Spleen (tissue), 11 donors: ENCODE measurements at regions not wholly inside any gene's neighbourhood (a gene's known extent, or its start where the extent isn't known, plus 50 kb on each side); places are given as distances from the start of the nearest gene placed in this dataset.

ENCODE experiments used
- DNase-seq: peaks from one replicate; pipeline ENCODE4 v3.0.0-alpha.2; 2020
- H3K27ac ChIP-seq, 8 donors: fragments of 200-600 bp; sonication (generic) in 7 of 8; 1 replicate in 4 of 8; 2 replicates in 4 of 8; pipeline versions ENCODE4 v1.5.0 to v1.8.0; 2016 to 2021; ENCODE audit warnings: inconsistent platforms in 4 of 8, mild to moderate bottlenecking in 4 of 8, moderate library complexity in 1 of 8
- H3K27me3 ChIP-seq, 7 donors: fragments of 200-600 bp; sonication (generic) in 6 of 7; replicated peaks in 1 of 7; 1 replicate in 4 of 7; 2 replicates in 3 of 7; pipeline versions ENCODE4 v1.5.0 to v1.8.0; 2016 to 2021; ENCODE audit warnings: inconsistent platforms in 3 of 7, mild to moderate bottlenecking in 1 of 7
- H3K36me3 ChIP-seq, 6 donors: fragments of 200-600 bp; sonication (generic) in 5 of 6; 1 replicate in 4 of 6; 2 replicates in 2 of 6; pipeline versions ENCODE4 v1.5.0 to v1.8.0; 2016 to 2021; ENCODE audit warnings: inconsistent platforms in 2 of 6
- H3K4me1 ChIP-seq, 6 donors: fragments of 200-600 bp; sonication (generic) in 5 of 6; 1 replicate in 3 of 6; 2 replicates in 3 of 6; pipeline versions ENCODE4 v1.5.0 to v1.8.0; 2016 to 2021; ENCODE audit warnings: inconsistent platforms in 3 of 6
- H3K4me3 ChIP-seq, 8 donors: fragments of 200-600 bp; sonication (generic) in 7 of 8; 1 replicate in 4 of 8; 2 replicates in 4 of 8; pipeline versions ENCODE4 v1.5.0 to v1.8.0; 2016 to 2021; ENCODE audit warnings: inconsistent platforms in 4 of 8, mild to moderate bottlenecking in 4 of 8, moderate library complexity in 2 of 8
- H3K9me3 ChIP-seq, 8 donors: fragments of 200-600 bp; sonication (generic) in 7 of 8; 1 replicate in 4 of 8; 2 replicates in 4 of 8; pipeline versions ENCODE4 v1.5.0 to v1.8.0; 2016 to 2021; ENCODE audit warnings: inconsistent platforms in 4 of 8
- POLR2A ChIP-seq, 3 donors: fragments of 450-650 bp; IDR thresholded peaks; one replicate each; pipeline ENCODE4 v1.5.1; 2017; ENCODE audit warnings: antibody characterized with exemption in 3 of 3, mild to moderate bottlenecking in 1 of 3
- POLR2AphosphoS5 ChIP-seq, 3 donors: sonication (generic); formaldehyde crosslinking; IDR thresholded peaks; one replicate each; pipeline ENCODE4 v1.5.1; 2017; ENCODE audit warnings: antibody characterized with exemption in 3 of 3
- WGBS, 5 donors: extraction: QIAGEN DNeasy Blood & Tissue Kit in 3 of 5; methylation state at CpG; one replicate each; pipeline versions ENCODE4 v1.1.5 to v1.1.7; 2013 to 2018; 5-methylcytosine and 5-hydroxymethylcytosine counted together
- intact Hi-C: fragments of 100-400 bp; cut with DNase I; formaldehyde crosslinking; loops from one replicate; pipeline ENCODE4 v1.15.0; 2023; ENCODE audit warnings: low total_unique reads
- TF ChIP-seq, protein P1 (sequence below), 11 experiments: fragments of 200-600 bp in 7 of 11; fragments of 450-650 bp in 4 of 11; sonication (generic) in 4 of 11; IDR thresholded peaks in 8 of 11; conservative IDR thresholded peaks in 3 of 11; 1 replicate in 7 of 11; 2 replicates in 4 of 11; pipeline versions ENCODE4 v1.4.0 to v1.8.0; 2016 to 2021; ENCODE audit warnings: antibody characterized with exemption in 11 of 11, inconsistent platforms in 4 of 11, mild to moderate bottlenecking in 1 of 11
- donor health status: healthy with polysubstance abuse.
- donor health status: DM: no; HTN: no; CAD: no; lungs with moderate emphysema.
- donor health status: DM: no; HTN: no; CAD: no.
- donor health status: Bipolar disorder and iron deficiency.
- donor health status: healthy.
- donor health status: DM: no; HTN: no; CAD: no.
- donor health status: DM: yes; HTN: yes; CAD: no.

DNA sequence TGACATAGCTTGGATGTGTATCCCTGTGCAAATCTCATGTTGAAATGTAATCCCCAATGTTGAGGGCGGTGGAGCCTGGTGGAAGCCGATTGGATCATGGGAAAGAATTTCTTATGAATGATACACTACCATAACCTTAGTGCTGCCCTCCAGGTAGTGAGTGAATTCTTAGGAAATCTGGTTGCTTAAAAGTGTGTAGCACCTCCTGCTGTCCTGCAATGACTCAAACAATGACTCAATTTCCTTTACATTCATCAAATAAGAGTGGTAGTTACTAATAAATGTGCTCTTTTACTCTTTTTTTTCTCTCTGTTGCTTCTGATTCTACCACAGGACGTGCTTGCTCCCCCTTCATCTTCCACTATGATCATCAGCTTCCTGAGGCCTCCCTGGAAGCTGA lies 1696.0 kb upstream of the CDH9 start:
- TF ChIP-seq POLR2AphosphoS5 (IDR thresholded peaks at IDR 0.05) (no peak), POLR2A (IDR thresholded peaks at IDR 0.05) (no peak)
- TF ChIP-seq, protein P1, sequence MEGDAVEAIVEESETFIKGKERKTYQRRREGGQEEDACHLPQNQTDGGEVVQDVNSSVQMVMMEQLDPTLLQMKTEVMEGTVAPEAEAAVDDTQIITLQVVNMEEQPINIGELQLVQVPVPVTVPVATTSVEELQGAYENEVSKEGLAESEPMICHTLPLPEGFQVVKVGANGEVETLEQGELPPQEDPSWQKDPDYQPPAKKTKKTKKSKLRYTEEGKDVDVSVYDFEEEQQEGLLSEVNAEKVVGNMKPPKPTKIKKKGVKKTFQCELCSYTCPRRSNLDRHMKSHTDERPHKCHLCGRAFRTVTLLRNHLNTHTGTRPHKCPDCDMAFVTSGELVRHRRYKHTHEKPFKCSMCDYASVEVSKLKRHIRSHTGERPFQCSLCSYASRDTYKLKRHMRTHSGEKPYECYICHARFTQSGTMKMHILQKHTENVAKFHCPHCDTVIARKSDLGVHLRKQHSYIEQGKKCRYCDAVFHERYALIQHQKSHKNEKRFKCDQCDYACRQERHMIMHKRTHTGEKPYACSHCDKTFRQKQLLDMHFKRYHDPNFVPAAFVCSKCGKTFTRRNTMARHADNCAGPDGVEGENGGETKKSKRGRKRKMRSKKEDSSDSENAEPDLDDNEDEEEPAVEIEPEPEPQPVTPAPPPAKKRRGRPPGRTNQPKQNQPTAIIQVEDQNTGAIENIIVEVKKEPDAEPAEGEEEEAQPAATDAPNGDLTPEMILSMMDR (IDR thresholded peaks at IDR 0.05 in 8 of 11, conservative IDR thresholded peaks at IDR 0.05 in 3 of 11) = no peak
- no peaks in the 10 kb centered on the region for H3K4me1 ChIP-seq
- H3K9me3 ChIP-seq = peaks cover 0 to 8% (median 6%) of the 10 kb centered on the region in 8 donors
- no peak for DNase-seq
- WGBS, 5 donors = 61 to 73% (median 69%) methylated on average over 3 of the region's 3 CpGs
- no peak overlapping the region for H3K27ac ChIP-seq
- no peaks in the 10 kb centered on the region for H3K36me3 ChIP-seq
- no peaks in the 10 kb centered on the region for H3K27me3 ChIP-seq
- intact Hi-C loops = no loop called here
- H3K4me3 ChIP-seq = no peak overlapping the region

DNA sequence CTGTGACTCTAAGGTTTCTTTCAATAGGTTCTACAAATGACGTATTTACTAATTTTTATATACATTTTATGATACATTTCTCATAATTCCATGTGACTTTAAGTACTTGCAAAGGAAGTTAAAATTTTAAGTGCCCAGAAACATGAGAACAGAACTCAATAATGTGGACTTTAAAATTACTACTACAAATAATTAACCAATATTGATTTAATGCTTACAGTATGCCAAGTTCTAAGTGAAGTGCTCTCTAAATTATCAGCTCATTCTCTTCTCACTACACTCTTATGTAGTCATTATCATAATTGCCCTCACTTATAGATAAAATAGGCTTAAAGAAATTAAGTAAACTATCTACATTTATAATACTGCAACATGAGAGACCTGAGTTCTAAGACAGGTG lies 1690.7 kb upstream of the CDH9 start:
- 86 to 95% (median 90%) methylated on average over 1 of the region's 1 CpG for WGBS, 5 donors
- Histone ChIP-seq H3K27ac (no peak overlapping the region), H3K27me3 (no peaks in the 10 kb centered on the region), H3K4me3 (no peak overlapping the region), H3K9me3 (peaks cover 0 to 13% (median 4%) of the 10 kb centered on the region in 8 donors), H3K36me3 (no peaks in the 10 kb centered on the region), H3K4me1 (no peaks in the 10 kb centered on the region)
- DNase-seq = no peak
- intact Hi-C loops = no loop called here
- TF ChIP-seq POLR2AphosphoS5 (IDR thresholded peaks at IDR 0.05) = no peak

DNA sequence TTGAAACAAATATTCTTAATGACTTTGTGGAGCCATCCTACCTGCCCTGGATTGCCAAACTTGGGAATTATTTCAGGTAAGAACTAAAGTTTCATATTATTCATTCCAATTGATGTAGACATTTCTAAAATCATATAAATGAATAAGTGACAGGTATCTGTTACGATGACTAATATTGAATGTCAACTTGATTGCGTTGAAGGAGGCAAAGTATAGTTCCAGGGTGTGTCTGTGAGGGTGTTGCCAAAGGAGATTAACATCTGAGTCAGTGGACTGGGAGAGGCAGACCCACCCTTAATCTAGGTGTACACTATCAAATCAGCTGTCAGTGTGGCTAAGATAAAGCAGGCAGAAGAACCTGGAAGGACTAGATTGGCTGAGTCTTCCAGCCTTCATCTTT lies 1688.4 kb upstream of the CDH9 start:
- Histone ChIP-seq H3K27me3 (no peaks in the 10 kb centered on the region), H3K4me1 (no peaks in the 10 kb centered on the region), H3K36me3 (no peaks in the 10 kb centered on the region), H3K4me3 (no peak overlapping the region), H3K9me3 (peaks cover 0 to 13% (median 4%) of the 10 kb centered on the region in 8 donors), H3K27ac (no peak overlapping the region)
- TF ChIP-seq POLR2AphosphoS5 (IDR thresholded peaks at IDR 0.05) (no peak), POLR2A (IDR thresholded peaks at IDR 0.05) (no peak)
- TF ChIP-seq, protein P1 (IDR thresholded peaks at IDR 0.05 in 8 of 11, conservative IDR thresholded peaks at IDR 0.05 in 3 of 11) = no peak
- no peak for DNase-seq
- intact Hi-C loops = no loop called here
- WGBS, 5 donors = 68 to 94% (median 90%) methylated on average over 2 of the region's 2 CpGs

DNA sequence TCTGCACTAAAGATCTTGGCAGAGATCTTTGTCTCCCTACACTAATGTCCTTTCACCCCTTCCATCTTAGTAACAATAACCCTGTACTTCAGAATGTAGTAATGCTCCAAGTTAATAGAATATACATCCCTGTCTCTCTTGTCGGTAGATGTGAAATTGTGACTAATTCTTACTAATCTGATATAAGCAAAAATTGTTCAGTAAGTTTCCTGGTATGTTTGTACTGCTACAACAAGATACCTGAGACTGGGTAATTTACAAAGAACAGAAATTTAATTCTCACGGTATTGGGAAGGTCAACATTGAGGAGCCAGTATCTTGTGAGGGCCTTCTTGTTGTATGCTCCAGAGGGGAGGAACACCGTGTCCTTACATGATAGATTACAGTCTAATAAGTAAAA lies 1686.6 kb upstream of the CDH9 start:
- no peaks in the 10 kb centered on the region for H3K36me3 ChIP-seq
- H3K27me3 ChIP-seq = no peaks in the 10 kb centered on the region
- no peak for DNase-seq
- no peaks in the 10 kb centered on the region for H3K4me1 ChIP-seq
- 82 to 92% (median 84%) methylated on average over 3 of the region's 3 CpGs for WGBS, 5 donors
- no peak overlapping the region for H3K27ac ChIP-seq
- peaks cover 0 to 11% (median 0%) of the 10 kb centered on the region in 8 donors for H3K9me3 ChIP-seq
- intact Hi-C loops = no loop called here
- TF ChIP-seq, protein P1 (IDR thresholded peaks at IDR 0.05 in 8 of 11, conservative IDR thresholded peaks at IDR 0.05 in 3 of 11) = no peak
- no peak for TF ChIP-seq POLR2A (IDR thresholded peaks at IDR 0.05)
- no peak for TF ChIP-seq POLR2AphosphoS5 (IDR thresholded peaks at IDR 0.05)
- no peak overlapping the region for H3K4me3 ChIP-seq
